Urinary bladder (tissue), 1 donor: ENCODE measurements at regions not wholly inside any gene's neighbourhood (a gene's known extent, or its start where the extent isn't known, plus 50 kb on each side); places are given as distances from the start of the nearest gene placed in this dataset. TPM values are rescaled to one million over a fixed set of nuclear protein-coding genes. Genes with fewer than 3 reads are reported as not detected.

Experiments
- small RNA-seq: library from RNA; depleted of rRNA; stranded (forward); fragments of <200 nt; gene quantifications from one replicate; pipeline ENCODE3, GENCODE V24; 2014

Small RNA genes lying in the stretch of these regions (small RNA-seq; reads per million reads assigned to genes)
- gene AF254983.2, result not detected
